Stimulated activated naive CD8-positive, alpha-beta T cell treated with anti-CD3 and anti-CD28 coated beads, Interleukin-15, Interleukin-2, amounts not matched to agents 100 U/mL and 50 U/mL, for 24 hours (primary cell): ENCODE measurements at regions not wholly inside any gene's neighbourhood (a gene's known extent, or its start where the extent isn't known, plus 50 kb on each side); places are given as distances from the start of the nearest gene placed in this dataset.

Experiments used
- ATAC-seq: fragments of 150-1000 bp; cut with Tn5 transposase; one replicate; pipeline ENCODE4 v1.10.0; 2021
- DNase-seq: peaks from one replicate; pipeline ENCODE4 v3.0.0; 2021

- DNase-seq (no peak), ATAC-seq (no peak)
Observed at GRCh38 chr5:18111906-18112465, 477.7 kb downstream of the TAF11L14 start.

GRCh38 chr5:18113721-18114120 lies 479.5 kb downstream of the TAF11L14 start:
- DNase-seq: no peak
- no peak for ATAC-seq

GRCh38 chr5:18114151-18114757 lies 480.0 kb downstream of the TAF11L14 start:
- DNase-seq (no peak), ATAC-seq (no peak)

GRCh38 chr5:18117968-18118367 lies 483.7 kb downstream of the TAF11L14 start:
- ATAC-seq (no peak), DNase-seq (no peak)

GRCh38 chr5:18119156-18119785 lies 485.0 kb downstream of the TAF11L14 start:
- ATAC-seq (no peak), DNase-seq (no peak)

- no peak for DNase-seq
- no peak for ATAC-seq
Observed at GRCh38 chr5:18141222-18141621, 507.0 kb downstream of the TAF11L14 start.

GRCh38 chr5:18142831-18143230 lies 508.6 kb downstream of the TAF11L14 start:
- DNase-seq: no peak
- ATAC-seq: no peak

- ATAC-seq: no peak
- no peak for DNase-seq
Observed at GRCh38 chr5:18152671-18153070, 518.4 kb downstream of the TAF11L14 start.

GRCh38 chr5:18158166-18158565 lies 523.9 kb downstream of the TAF11L14 start:
- DNase-seq: no peak
- no peak for ATAC-seq

- ATAC-seq: no peak
- DNase-seq: no peak
Observed at GRCh38 chr5:18159331-18159730, 525.1 kb downstream of the TAF11L14 start.

- no peak for DNase-seq
- ATAC-seq: no peak
Observed at GRCh38 chr5:18171684-18172083, 537.4 kb downstream of the TAF11L14 start.

- DNase-seq (no peak), ATAC-seq (no peak)
Observed at GRCh38 chr5:18179579-18179978, 545.3 kb downstream of the TAF11L14 start.

- ATAC-seq (no peak), DNase-seq (no peak)
Observed at GRCh38 chr5:18181575-18181974, 547.3 kb downstream of the TAF11L14 start.

- ATAC-seq: no peak
- no peak for DNase-seq
Observed at GRCh38 chr5:18195910-18196309, 561.6 kb downstream of the TAF11L14 start.

GRCh38 chr5:18197734-18198133 lies 563.5 kb downstream of the TAF11L14 start:
- no peak for ATAC-seq
- DNase-seq: no peak

- no peak for ATAC-seq
Observed at GRCh38 chr5:18202164-18202563, 567.9 kb downstream of the TAF11L14 start.

GRCh38 chr5:18203296-18203695 lies 569.0 kb downstream of the TAF11L14 start:
- DNase-seq (no peak), ATAC-seq (no peak)

More at GRCh38 chr5:18202164-18202563, 567.9 kb downstream of the TAF11L14 start:
- DNase-seq: no peak

- ATAC-seq (no peak), DNase-seq (no peak)
Observed at GRCh38 chr5:18213666-18214065, 579.4 kb downstream of the TAF11L14 start.

- DNase-seq: no peak
- ATAC-seq: no peak
Observed at GRCh38 chr5:18216016-18216415, 581.8 kb downstream of the TAF11L14 start.

GRCh38 chr5:18216729-18217128 lies 582.5 kb downstream of the TAF11L14 start:
- no peak for ATAC-seq
- no peak for DNase-seq

- DNase-seq (no peak), ATAC-seq (no peak)
Observed at GRCh38 chr5:18219241-18219640, 585.0 kb downstream of the TAF11L14 start.

GRCh38 chr5:18220631-18221030 lies 586.4 kb downstream of the TAF11L14 start:
- DNase-seq: no peak
- no peak for ATAC-seq

GRCh38 chr5:18236386-18236785 lies 602.1 kb downstream of the TAF11L14 start:
- DNase-seq (no peak), ATAC-seq (no peak)

- ATAC-seq: no peak
- DNase-seq: no peak
Observed at GRCh38 chr5:18238321-18238720, 604.1 kb downstream of the TAF11L14 start.
